Superior temporal gyrus (tissue), 1 donor: ENCODE measurements at regions not wholly inside any gene's neighbourhood (a gene's known extent, or its start where the extent isn't known, plus 50 kb on each side); places are given as distances from the start of the nearest gene placed in this dataset.

ENCODE experiments used
- DNase-seq: peaks from one replicate; pipeline ENCODE4 v3.0.0-alpha.2; 2016; ENCODE audit errors: extremely low spot score

DNA sequence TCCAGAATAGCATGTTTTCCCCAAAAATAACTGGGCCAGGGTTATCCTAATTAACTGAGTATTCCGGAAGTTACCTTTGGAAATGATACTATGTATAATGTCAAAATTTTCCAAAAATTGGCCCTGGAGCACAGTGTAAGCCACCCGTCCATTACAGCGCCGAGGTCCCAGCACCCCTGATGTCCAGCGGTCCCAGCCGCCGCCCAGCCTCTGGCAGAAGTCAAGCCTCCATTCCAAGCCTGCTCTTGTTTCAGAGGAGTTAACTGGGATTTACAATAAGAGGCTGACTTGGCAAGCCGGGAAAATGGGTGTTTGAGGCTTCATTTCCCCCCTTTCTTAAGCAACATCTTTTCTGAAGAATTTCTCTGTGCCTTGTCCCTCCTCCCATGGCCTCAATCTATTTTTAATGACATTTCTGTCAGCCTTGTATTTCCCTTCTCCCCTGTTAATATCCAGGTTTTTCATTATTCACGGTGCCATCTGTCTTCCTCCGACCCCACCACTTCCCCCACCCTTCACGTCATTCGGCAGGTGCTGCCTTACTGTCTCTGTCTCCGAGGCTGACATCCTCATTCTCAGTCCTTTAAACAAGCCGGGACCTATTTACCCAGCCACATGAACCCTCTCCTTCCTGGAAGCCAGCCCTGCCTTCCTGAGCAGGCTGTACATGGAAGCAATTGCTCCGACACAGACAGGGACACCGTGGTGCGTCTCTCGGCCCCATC, 490.9 kb downstream of the NPHP4 start:
- no peak for DNase-seq

DNA sequence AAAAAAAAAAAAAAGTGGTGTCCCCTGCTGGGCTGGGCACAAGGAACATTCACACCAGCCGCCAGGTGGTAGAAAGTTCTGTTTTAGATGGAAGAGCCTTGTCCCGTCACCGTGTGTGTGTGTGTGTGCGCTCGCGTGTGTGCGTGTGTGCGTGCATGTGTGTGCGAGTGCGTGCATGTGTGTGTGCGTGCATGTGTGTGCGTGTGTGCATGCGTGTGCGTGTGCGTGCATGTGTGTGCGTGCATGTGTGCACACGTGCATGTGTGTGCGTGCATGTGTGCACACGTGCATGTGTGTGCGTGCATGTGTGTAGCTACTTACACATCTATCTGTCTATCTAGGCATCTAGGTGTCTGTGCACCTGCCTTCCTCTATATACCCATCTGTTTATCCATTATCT, 491.7 kb downstream of the NPHP4 start:
- DNase-seq: no peak

- DNase-seq: no peak
These were observed 494.7 kb downstream of the NPHP4 start for GRCh38 chr1:5497503-5497902.

- DNase-seq: no peak
These were observed 496.4 kb downstream of the NPHP4 start for GRCh38 chr1:5495596-5496410.

GRCh38 chr1:5494518-5494917, 497.7 kb downstream of the NPHP4 start:
- peak; percentile 42 for DNase-seq

GRCh38 chr1:5493851-5494311, 498.3 kb downstream of the NPHP4 start:
- peak; percentile 60 for DNase-seq

- no peak for DNase-seq
These were observed 498.9 kb downstream of the NPHP4 start for GRCh38 chr1:5493275-5493674.

GRCh38 chr1:5492846-5493245, 499.4 kb downstream of the NPHP4 start:
- DNase-seq: no peak

- DNase-seq: no peak
These were observed 500.9 kb downstream of the NPHP4 start for GRCh38 chr1:5491207-5491904.

DNA sequence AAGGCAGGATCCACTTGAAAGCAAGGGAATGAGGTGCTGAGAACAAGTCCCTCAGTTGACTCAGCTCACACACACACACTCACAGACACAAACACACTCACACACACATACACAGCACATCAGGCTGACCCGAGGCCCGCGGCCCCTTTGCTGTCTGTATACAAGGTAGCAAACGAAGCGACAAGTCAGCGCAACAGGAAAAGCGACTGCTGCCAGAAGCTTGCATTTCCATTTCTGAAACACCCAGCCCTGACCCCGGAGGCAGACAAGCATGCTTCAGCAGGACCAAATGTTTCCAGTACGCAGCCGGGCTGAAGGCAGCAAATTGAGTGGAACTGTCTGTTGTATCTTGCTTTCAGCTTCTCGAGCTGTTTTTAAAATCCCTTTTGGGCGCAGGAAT, 501.6 kb downstream of the NPHP4 start:
- no peak for DNase-seq

GRCh38 chr1:5488448-5488847, 503.8 kb downstream of the NPHP4 start:
- DNase-seq: no peak

DNA sequence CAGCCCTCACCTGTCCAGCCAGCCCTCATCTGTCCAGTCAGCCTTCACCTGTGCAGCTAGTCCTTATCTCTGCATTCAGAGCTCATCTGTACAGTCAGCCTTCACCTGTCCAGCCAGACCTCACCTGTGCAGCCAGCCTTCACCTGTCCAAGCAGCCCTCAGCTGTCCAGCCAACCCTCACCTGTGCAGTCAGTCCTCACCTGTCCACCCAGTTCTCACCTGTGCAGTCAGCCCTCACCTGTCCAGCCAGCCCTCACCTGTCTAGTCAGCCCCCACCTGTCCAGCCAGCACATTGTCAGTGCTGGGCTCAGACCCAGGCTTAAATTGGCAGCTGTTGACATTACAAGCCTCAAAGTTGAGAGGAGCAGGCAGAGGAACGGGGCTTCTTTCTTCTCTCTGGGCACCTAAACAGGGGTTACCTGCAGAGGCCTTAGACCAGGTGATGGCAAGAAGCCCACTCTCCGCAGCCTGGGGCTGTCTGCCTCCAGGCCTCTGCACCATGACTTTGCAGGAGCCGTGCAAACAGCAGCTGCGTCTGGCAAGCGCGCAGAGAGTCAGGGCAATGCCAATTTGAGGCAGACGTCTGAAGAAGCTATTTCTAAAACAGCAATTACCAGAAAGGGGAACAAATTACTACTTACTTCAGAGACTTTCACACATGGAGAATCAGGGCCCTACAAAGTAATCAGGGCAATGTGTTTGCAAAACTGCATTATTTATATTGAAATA, 506.1 kb downstream of the NPHP4 start:
- DNase-seq: no peak

GRCh38 chr1:5485436-5485835, 506.8 kb downstream of the NPHP4 start:
- DNase-seq: no peak

DNA sequence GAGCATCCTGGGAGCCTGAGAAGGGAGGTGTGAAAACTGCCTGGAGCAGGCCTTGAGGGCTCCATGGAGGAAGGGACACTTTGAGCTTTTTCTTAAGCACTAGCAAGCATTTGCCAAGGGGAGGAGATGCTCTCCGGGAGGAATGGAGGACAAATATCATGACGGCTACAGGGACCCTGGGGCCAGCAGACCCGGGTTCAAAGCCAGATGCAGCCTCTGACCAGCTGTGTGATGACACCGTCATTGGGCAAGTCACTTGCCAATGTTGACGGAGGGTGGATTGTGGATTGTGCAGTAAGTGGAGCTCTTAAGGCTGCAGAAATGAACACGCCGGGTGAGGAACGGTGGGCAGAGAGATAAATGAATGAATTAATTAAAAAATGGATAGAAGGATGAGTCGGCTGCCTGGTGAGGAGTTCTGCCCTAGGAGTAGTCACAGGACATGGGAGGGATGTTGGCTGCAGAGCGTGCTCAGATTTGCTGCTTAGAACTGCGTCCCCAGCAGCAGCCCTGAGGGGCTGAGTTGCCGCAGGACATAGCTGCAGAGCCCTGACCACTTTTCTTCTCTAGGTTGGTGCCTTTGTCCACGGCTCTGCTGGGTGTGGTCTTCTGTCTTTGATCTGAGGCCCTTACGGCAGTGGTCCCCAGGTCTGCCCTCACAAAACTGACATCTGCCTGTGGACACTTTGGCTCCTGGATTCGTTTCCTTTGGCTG, 507.6 kb downstream of the NPHP4 start:
- no peak for DNase-seq

DNA sequence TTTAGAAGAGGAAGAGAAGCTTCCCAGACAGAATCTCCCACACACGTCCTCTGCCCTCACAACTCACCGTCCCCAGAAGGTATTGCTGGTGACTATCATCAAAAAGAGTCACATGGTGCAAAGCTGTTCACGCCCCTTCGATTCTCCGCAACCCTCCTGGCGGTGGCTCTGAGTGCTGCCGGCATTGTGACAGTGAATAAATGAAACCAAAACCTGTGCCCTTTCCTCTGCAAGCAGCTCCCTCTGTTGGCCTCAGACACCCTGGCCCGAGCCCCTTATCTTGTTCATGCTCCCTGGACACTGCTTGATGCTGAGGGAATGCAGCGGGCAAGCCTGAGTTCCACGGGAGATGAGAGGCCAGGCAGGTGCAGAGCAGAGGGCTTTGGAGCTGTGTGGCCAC, 510.3 kb downstream of the NPHP4 start:
- no peak for DNase-seq

DNA sequence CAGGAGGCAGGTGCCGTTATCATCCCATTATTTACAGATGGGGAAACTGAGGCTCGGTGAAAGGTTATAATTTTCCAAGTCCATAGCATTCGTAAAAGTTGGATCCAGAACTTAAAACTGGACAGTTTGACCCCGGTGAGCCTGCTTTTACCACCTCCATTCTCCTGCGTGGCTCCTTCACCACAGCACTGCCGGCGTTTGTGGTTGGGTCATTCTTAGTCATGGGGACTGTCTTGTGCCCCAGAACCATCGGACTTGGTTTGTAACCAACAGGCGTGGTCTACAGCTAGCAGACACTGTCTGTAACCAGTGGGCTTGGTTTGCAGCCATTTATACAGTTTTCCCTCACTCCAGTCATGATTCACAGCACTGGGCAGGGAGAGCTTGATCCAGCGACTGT, 511.3 kb downstream of the NPHP4 start:
- no peak for DNase-seq

DNA sequence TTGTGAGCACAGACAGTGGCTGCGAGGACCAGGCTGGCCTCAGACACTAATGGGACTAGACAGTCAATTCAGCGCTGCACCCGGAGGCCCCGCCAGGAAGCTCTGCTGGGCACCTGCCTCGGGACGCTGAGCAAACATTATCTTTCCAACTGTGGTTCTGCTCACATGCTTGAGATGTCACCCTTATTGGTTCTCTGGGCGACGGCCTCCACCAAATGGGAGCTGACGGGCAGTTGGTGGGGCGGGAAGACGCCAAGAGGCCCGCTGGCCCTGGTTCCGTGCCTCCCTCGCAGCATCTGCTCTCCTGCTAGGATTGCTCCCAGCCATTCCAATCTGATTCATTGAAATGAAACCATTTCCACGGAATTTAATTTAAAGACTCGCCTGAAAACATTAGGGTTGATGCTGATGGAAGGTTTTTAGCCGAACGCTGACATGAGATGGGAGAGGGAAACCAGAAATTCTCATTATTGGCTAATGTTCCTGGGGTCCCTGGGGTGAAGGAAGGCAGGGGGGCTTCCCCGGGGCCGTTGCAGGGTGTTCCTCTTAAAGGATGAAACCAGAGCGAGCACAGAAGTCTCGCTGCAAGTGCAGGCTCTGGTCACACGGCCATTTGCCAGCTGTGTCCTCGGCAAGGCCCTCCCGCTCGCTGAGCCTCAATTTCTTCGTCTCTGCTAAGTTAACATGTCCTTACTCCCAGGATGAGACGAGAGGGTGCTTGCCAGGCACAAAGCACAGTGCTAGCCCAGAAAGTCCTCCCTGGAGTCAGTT, 512.2 kb downstream of the NPHP4 start:
- no peak for DNase-seq

DNA sequence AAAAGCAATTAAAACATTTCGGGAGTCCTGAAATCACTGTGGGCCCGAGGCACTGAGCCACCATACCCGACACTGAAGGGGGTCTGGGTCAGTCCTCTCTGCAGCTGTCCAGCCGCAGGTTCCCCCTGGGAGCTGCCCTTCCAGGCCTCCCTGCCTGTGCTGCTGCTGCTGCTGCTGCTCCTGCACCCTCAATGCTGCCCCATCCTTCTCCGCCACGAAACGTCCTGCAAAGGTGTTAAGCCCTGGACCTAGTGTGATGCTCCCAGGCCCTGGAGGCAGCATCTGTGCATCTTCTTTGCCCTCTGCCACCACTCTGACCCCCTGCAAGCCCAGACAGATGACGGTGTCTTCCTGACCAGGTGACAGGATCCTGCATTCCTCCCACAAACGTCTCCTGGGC, 513.3 kb downstream of the NPHP4 start:
- DNase-seq: no peak

DNA sequence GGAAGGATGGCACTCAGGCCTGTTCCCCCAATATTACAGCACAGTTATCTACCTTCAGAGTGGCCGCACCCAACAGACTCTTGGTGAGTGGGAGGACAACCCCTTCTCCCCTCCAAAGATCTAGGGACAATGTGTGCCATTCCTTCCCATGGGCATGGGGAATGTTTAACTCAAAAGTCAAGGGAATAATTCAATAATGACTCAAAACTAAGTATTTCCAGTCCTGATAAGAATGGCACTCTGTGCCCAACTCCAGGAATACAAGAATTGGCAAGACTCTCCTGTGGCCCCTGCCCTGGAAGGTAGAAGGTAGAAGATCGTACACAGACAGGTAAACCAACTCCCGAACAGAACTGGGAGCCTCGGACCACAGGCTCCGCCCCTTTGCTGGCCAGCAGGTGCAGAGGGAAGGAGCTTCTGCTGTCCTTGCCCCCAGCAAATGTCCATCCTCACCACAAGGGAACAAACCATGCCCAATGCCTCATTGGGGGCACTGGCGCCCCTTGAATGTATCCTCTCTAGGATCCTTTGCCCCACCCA, 514.0 kb downstream of the NPHP4 start:
- no peak for DNase-seq

GRCh38 chr1:5477716-5478115, 514.5 kb downstream of the NPHP4 start:
- DNase-seq: peak; percentile 58
